DOHH2 (cell line): ENCODE measurements at regions not wholly inside any gene's neighbourhood (a gene's known extent, or its start where the extent isn't known, plus 50 kb on each side); places are given as distances from the start of the nearest gene placed in this dataset.

Source experiments
- H3F3A ChIP-seq: fragments of 200-600 bp; sonication (generic), shearing (Covaris generic); 2 replicates; pipeline ENCODE4 v1.6.0; 2016; ENCODE audit warnings: antibody characterized with exemption, mild to moderate bottlenecking; ENCODE audit not compliant: control insufficient read depth, insufficient read depth
- H3K27ac ChIP-seq: fragments of 200-600 bp; sonication (generic); 2 replicates; pipeline ENCODE4 v1.5.1; 2014; ENCODE audit warnings: low read depth, mild to moderate bottlenecking, low read length, moderate library complexity
- H3K27me3 ChIP-seq: fragments of 200-600 bp; sonication (generic); 2 replicates; pipeline ENCODE4 v1.6.1; 2014; ENCODE audit warnings: mild to moderate bottlenecking, low read length, mixed read lengths; ENCODE audit not compliant: control insufficient read depth
- H3K36me3 ChIP-seq: fragments of 200-600 bp; sonication (generic); 2 replicates; pipeline ENCODE4 v1.6.1; 2014; ENCODE audit warnings: mild to moderate bottlenecking, low read length, moderate library complexity, mixed read lengths; ENCODE audit not compliant: control insufficient read depth
- H3K4me1 ChIP-seq: fragments of 200-600 bp; sonication (generic); 2 replicates; pipeline ENCODE4 v1.6.1; 2014; ENCODE audit warnings: mild to moderate bottlenecking, low read length, mixed read lengths; ENCODE audit not compliant: control insufficient read depth
- H3K4me2 ChIP-seq: fragments of 200-600 bp; sonication (generic); 2 replicates; pipeline ENCODE4 v1.6.0; 2014; ENCODE audit warnings: mild to moderate bottlenecking, low read length, moderate library complexity
- H3K4me3 ChIP-seq: fragments of 200-600 bp; sonication (generic); 2 replicates; pipeline ENCODE4 v1.5.1; 2014; ENCODE audit warnings: mild to moderate bottlenecking, low read length, mixed read lengths
- H3K79me2 ChIP-seq: fragments of 200-600 bp; sonication (generic); 2 replicates; pipeline ENCODE4 v1.6.1; 2014; ENCODE audit warnings: mild to moderate bottlenecking, low read length, mixed read lengths; ENCODE audit not compliant: control insufficient read depth
- H3K9me2 ChIP-seq: fragments of 200-600 bp; sonication (generic); replicated peaks from 2 replicates; pipeline ENCODE4 v1.6.1; 2014; ENCODE audit warnings: mild to moderate bottlenecking, low read length, mixed read lengths; ENCODE audit not compliant: control insufficient read depth
- H3K9me3 ChIP-seq: fragments of 200-600 bp; sonication (generic); 2 replicates; pipeline ENCODE4 v1.6.1; 2014; ENCODE audit warnings: antibody characterized with exemption, low read length, mixed read lengths; ENCODE audit not compliant: control insufficient read depth, insufficient read depth
- H4K20me1 ChIP-seq: fragments of 200-600 bp; sonication (generic); 2 replicates; pipeline ENCODE4 v1.6.0; 2014; ENCODE audit warnings: low read depth, mild to moderate bottlenecking, antibody characterized with exemption, low read length, moderate library complexity; ENCODE audit not compliant: control insufficient read depth, insufficient read depth
- CTCF ChIP-seq: fragments of 200-600 bp; sonication (generic); IDR thresholded peaks from one replicate; pipeline ENCODE4 v1.5.1; 2014; ENCODE audit warnings: antibody characterized with exemption, mild to moderate bottlenecking, low read depth, low read length; ENCODE audit not compliant: poor library complexity, severe bottlenecking
- EZH2phosphoT487 ChIP-seq: fragments of 200-600 bp; sonication (generic); IDR thresholded peaks from 2 replicates; pipeline ENCODE4 v1.6.1; 2017; ENCODE audit warnings: borderline replicate concordance, mild to moderate bottlenecking, antibody characterized with exemption, low read length, moderate library complexity, mixed read lengths

GRCh38 chr10:83677795-83678194, 461.5 kb upstream of the GHITM start:
- H3K9me2 ChIP-seq: no peaks in the 10 kb centered on the region
- no peaks in the 10 kb centered on the region for H3K79me2 ChIP-seq
- H3K27me3 ChIP-seq: no peaks in the 10 kb centered on the region
- no peaks in the 10 kb centered on the region for H3K4me1 ChIP-seq
- H3K4me3 ChIP-seq: no peak overlapping the region
- TF ChIP-seq EZH2phosphoT487: no peak
- no peak for TF ChIP-seq CTCF
- no peak overlapping the region for H3K27ac ChIP-seq
- no peaks in the 10 kb centered on the region for H3K36me3 ChIP-seq
- H4K20me1 ChIP-seq: no peaks in the 10 kb centered on the region
- no peaks in the 10 kb centered on the region for H3K9me3 ChIP-seq
- no peaks in the 10 kb centered on the region for H3F3A ChIP-seq
- H3K4me2 ChIP-seq: no peak overlapping the region

- Histone ChIP-seq H3K27ac (no peak overlapping the region), H3K79me2 (no peaks in the 10 kb centered on the region), H3K4me1 (no peaks in the 10 kb centered on the region), H3K4me2 (no peak overlapping the region), H3K27me3 (no peaks in the 10 kb centered on the region), H3F3A (no peaks in the 10 kb centered on the region), H3K36me3 (no peaks in the 10 kb centered on the region), H4K20me1 (no peaks in the 10 kb centered on the region; the same call in 1 of the 2 replicates), H3K9me3 (no peaks in the 10 kb centered on the region), H3K9me2 (no peaks in the 10 kb centered on the region), H3K4me3 (no peak overlapping the region)
- TF ChIP-seq EZH2phosphoT487 (no peak), CTCF (no peak)
These were observed 460.5 kb upstream of the GHITM start for GRCh38 chr10:83678850-83679249.

GRCh38 chr10:83680470-83680891, 458.8 kb upstream of the GHITM start:
- Histone ChIP-seq H4K20me1 (no peaks in the 10 kb centered on the region; the same call in 1 of the 2 replicates), H3K27ac (no peak overlapping the region), H3F3A (no peaks in the 10 kb centered on the region), H3K4me1 (no peaks in the 10 kb centered on the region), H3K27me3 (no peaks in the 10 kb centered on the region), H3K36me3 (no peaks in the 10 kb centered on the region), H3K4me2 (no peak overlapping the region), H3K9me2 (no peaks in the 10 kb centered on the region), H3K4me3 (no peak overlapping the region), H3K9me3 (no peaks in the 10 kb centered on the region), H3K79me2 (no peaks in the 10 kb centered on the region)
- TF ChIP-seq EZH2phosphoT487 (no peak), CTCF (no peak)

- Histone ChIP-seq H4K20me1 (no peaks in the 10 kb centered on the region; the same call in 1 of the 2 replicates), H3K9me3 (no peaks in the 10 kb centered on the region), H3K4me3 (no peak overlapping the region), H3K4me1 (no peaks in the 10 kb centered on the region), H3K36me3 (no peaks in the 10 kb centered on the region), H3K79me2 (no peaks in the 10 kb centered on the region), H3K27ac (no peak overlapping the region), H3K9me2 (no peaks in the 10 kb centered on the region), H3K27me3 (no peaks in the 10 kb centered on the region), H3K4me2 (no peak overlapping the region), H3F3A (no peaks in the 10 kb centered on the region)
- TF ChIP-seq EZH2phosphoT487: no peak
- no peak for TF ChIP-seq CTCF
These were observed 456.9 kb upstream of the GHITM start for GRCh38 chr10:83682414-83682813.
